ENCODE measurements at regions not wholly inside any gene's neighbourhood (a gene's known extent, or its start where the extent isn't known, plus 50 kb on each side); places are given as distances from the start of the nearest gene placed in this dataset.

DNA sequence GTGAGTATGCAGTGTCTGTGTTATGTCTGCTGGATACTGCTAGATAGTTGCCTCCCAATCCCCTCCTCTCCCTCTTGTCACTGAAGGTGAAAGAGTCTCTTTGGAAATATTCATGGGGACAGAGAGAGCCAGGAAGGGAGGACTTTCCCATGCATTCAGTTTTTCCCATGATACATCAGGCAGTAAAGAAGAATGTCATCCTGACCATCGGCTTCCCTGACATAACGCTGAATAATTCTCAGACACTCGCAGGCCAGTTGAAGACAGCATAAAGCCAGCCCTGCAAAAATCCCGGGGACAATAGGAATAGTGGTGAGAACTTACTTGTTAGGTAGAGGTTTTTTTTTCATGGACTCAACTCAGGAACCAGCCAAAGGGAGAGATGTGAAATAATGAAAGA, 58.1 kb downstream of the KLF4 start:
- H3K4me3 Mint-ChIP-seq, result no peak overlapping the region
- H3K27ac Mint-ChIP-seq, result no peak overlapping the region
- H3K9ac ChIP-seq (ENCODE audit: insufficient read depth, low read length, poor library complexity, severe bottlenecking), result no peak overlapping the region
- intact Hi-C loops (cut with micrococcal nuclease), result no loop called here
- H3K9me3 Mint-ChIP-seq, result peaks cover 0 to 2% (median 0%) of the 10 kb centered on the region in 7 donors
- H3K36me3 ChIP-seq (replicated peaks in 1 of 2; ENCODE audit: control insufficient read depth in 1 of 2, insufficient read depth in 2 of 2, low read length in 2 of 2), result no peaks in the 10 kb centered on the region
- no peak overlapping the region for H3K27ac ChIP-seq (ENCODE audit: low read depth in 1 of 2, low read length in 2 of 2)
- peaks cover 2 to 7% (median 4%) of the 10 kb centered on the region in 3 donors for H3K27me3 Mint-ChIP-seq (ENCODE audit: low read depth in 3 of 3)
- H3K79me2 ChIP-seq (ENCODE audit: insufficient read depth, low read length), result no peaks in the 10 kb centered on the region
- TF ChIP-seq, protein P1, sequence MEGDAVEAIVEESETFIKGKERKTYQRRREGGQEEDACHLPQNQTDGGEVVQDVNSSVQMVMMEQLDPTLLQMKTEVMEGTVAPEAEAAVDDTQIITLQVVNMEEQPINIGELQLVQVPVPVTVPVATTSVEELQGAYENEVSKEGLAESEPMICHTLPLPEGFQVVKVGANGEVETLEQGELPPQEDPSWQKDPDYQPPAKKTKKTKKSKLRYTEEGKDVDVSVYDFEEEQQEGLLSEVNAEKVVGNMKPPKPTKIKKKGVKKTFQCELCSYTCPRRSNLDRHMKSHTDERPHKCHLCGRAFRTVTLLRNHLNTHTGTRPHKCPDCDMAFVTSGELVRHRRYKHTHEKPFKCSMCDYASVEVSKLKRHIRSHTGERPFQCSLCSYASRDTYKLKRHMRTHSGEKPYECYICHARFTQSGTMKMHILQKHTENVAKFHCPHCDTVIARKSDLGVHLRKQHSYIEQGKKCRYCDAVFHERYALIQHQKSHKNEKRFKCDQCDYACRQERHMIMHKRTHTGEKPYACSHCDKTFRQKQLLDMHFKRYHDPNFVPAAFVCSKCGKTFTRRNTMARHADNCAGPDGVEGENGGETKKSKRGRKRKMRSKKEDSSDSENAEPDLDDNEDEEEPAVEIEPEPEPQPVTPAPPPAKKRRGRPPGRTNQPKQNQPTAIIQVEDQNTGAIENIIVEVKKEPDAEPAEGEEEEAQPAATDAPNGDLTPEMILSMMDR (IDR thresholded peaks at IDR 0.05), result no peak
- no peak overlapping the region for H2AFZ ChIP-seq (ENCODE audit: insufficient read depth, low read depth, low read length, poor library complexity, severe bottlenecking)
- H4K20me1 ChIP-seq (ENCODE audit: insufficient read depth, low read length), result no peaks in the 10 kb centered on the region
- 100% methylated on average over 2 of the region's 4 CpGs for WGBS (ENCODE audit: insufficient coverage)
- H3K4me3 ChIP-seq (replicated peaks in 1 of 3; ENCODE audit: low read depth in 2 of 3, low read length in 3 of 3), result no peak overlapping the region
- H3K4me2 ChIP-seq (replicated peaks; ENCODE audit: extremely low read depth, low read length, poor library complexity, severe bottlenecking), result no peak overlapping the region
- no peaks in the 10 kb centered on the region for H3K36me3 Mint-ChIP-seq
- H3K9me3 ChIP-seq (replicated peaks in 1 of 2; ENCODE audit: control insufficient read depth in 1 of 2, insufficient read depth in 1 of 2, low read length in 2 of 2), result no peaks in the 10 kb centered on the region
- H3K4me1 ChIP-seq (ENCODE audit: control insufficient read depth in 1 of 2, insufficient read depth in 2 of 2, low read length in 2 of 2), result no peaks in the 10 kb centered on the region
- H3K4me1 Mint-ChIP-seq, result peaks cover 3% of the 10 kb centered on the region
- H3K27me3 ChIP-seq (ENCODE audit: control insufficient read depth in 2 of 2, insufficient read depth in 2 of 2, low read length in 2 of 2), result no peaks in the 10 kb centered on the region
- no peak for DNase-seq

DNA sequence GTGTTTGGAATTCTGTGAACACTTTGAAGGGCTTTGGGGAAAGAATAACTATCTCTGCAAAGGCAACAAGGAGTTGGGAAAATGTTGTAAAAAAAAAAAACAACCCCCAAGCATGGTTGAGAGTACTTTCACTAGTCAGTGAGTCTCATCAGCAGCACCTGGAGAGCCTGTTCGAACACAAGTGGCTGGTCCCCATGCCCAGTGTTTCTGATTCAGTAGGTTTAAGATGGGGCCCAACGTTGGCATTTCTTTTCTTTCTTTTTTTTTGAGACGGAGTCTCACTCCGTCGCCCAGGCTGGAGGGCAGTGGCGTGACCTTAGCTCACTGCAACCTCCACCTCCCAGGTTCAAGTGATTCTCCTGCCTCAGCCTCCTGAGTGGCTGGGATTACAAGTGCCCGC, 59.5 kb downstream of the KLF4 start:
- Mint-ChIP-seq H3K27me3 (ENCODE audit: low read depth in 3 of 3) (peaks cover 2 to 3% (median 2%) of the 10 kb centered on the region in 3 donors), H3K27ac (no peak overlapping the region)
- whole genome bisulfite sequencing (ENCODE audit: insufficient coverage), result no CpG with 5 or more reads among the region's 7 CpGs

More for the DNA sequence above, 59.5 kb downstream of the KLF4 start:
- Histone ChIP-seq H3K4me2 (replicated peaks; ENCODE audit: extremely low read depth, low read length, poor library complexity, severe bottlenecking) (no peak overlapping the region), H4K20me1 (ENCODE audit: insufficient read depth, low read length) (no peaks in the 10 kb centered on the region), H3K4me3 (replicated peaks in 1 of 3; ENCODE audit: low read depth in 2 of 3, low read length in 3 of 3) (no peak overlapping the region), H3K27ac (ENCODE audit: low read depth in 1 of 2, low read length in 2 of 2) (no peak overlapping the region), H3K36me3 (replicated peaks in 1 of 2; ENCODE audit: control insufficient read depth in 1 of 2, insufficient read depth in 2 of 2, low read length in 2 of 2) (no peaks in the 10 kb centered on the region), H2AFZ (ENCODE audit: insufficient read depth, low read depth, low read length, poor library complexity, severe bottlenecking) (no peak overlapping the region), H3K27me3 (ENCODE audit: control insufficient read depth in 2 of 2, insufficient read depth in 2 of 2, low read length in 2 of 2) (no peaks in the 10 kb centered on the region), H3K79me2 (ENCODE audit: insufficient read depth, low read length) (no peaks in the 10 kb centered on the region), H3K9me3 (replicated peaks in 1 of 2; ENCODE audit: control insufficient read depth in 1 of 2, insufficient read depth in 1 of 2, low read length in 2 of 2) (no peaks in the 10 kb centered on the region), H3K9ac (ENCODE audit: insufficient read depth, low read length, poor library complexity, severe bottlenecking) (no peak overlapping the region), H3K4me1 (ENCODE audit: control insufficient read depth in 1 of 2, insufficient read depth in 2 of 2, low read length in 2 of 2) (peaks cover 2 to 5% of the 10 kb centered on the region in 2 donors)
- no peaks in the 10 kb centered on the region for H3K36me3 Mint-ChIP-seq
- H3K4me3 Mint-ChIP-seq, result no peak overlapping the region
- intact Hi-C loops (cut with micrococcal nuclease), result no loop called here
- H3K9me3 Mint-ChIP-seq, result peaks cover 0 to 3% (median 0%) of the 10 kb centered on the region in 7 donors
- TF ChIP-seq, protein P1 (IDR thresholded peaks at IDR 0.05), result no peak
- DNase-seq, result no peak
- peaks cover 4% of the 10 kb centered on the region for H3K4me1 Mint-ChIP-seq

Measured in CD14-positive monocyte (primary cell).